Bone marrow (tissue), 2 donors: ENCODE measurements at regions not wholly inside any gene's neighbourhood (a gene's known extent, or its start where the extent isn't known, plus 50 kb on each side); places are given as distances from the start of the nearest gene placed in this dataset.

ENCODE experiments used
- DNase-seq, 2 donors: peaks; one replicate each; lab custom pipeline; 2025; lab: John Stamatoyannopoulos, UW

- no peak for DNase-seq
Measured at GRCh38 chr2:207236156-207236935, 70.6 kb upstream of the KLF7 start.

GRCh38 chr2:207238831-207239701 lies 73.3 kb upstream of the KLF7 start:
- peak; percentile 46 to 100 for DNase-seq

- DNase-seq = no peak
Measured at GRCh38 chr2:207239754-207240494, 74.2 kb upstream of the KLF7 start.

GRCh38 chr2:207240649-207241048 lies 74.9 kb upstream of the KLF7 start:
- DNase-seq = peak in 1 of 2 donors; percentile 78

GRCh38 chr2:207241198-207241597 lies 75.5 kb upstream of the KLF7 start:
- DNase-seq = peak in 1 of 2 donors; percentile 90

GRCh38 chr2:207243601-207244000 lies 77.9 kb upstream of the KLF7 start:
- DNase-seq = no peak

GRCh38 chr2:207244971-207245925 lies 79.5 kb upstream of the KLF7 start:
- no peak for DNase-seq

GRCh38 chr2:207248702-207249377 lies 83.1 kb upstream of the KLF7 start:
- DNase-seq = no peak

GRCh38 chr2:207251022-207251421 lies 85.3 kb upstream of the KLF7 start:
- no peak for DNase-seq

GRCh38 chr2:207251573-207252192 lies 85.9 kb upstream of the KLF7 start:
- DNase-seq = no peak

- DNase-seq = no peak
Measured at GRCh38 chr2:207252416-207252815, 86.7 kb upstream of the KLF7 start.

- no peak for DNase-seq
Measured at GRCh38 chr2:207252979-207253645, 87.4 kb upstream of the KLF7 start.

- no peak for DNase-seq
Measured at GRCh38 chr2:207253666-207254345, 88.1 kb upstream of the KLF7 start.

- DNase-seq = peak in 1 of 2 donors; percentile 63
Measured at GRCh38 chr2:207254591-207255464, 89.1 kb upstream of the KLF7 start.

GRCh38 chr2:207255565-207256470 lies 90.1 kb upstream of the KLF7 start:
- no peak for DNase-seq

GRCh38 chr2:207256476-207257207 lies 90.9 kb upstream of the KLF7 start:
- DNase-seq = no peak
